DOHH2 (cell line): ENCODE measurements at regions not wholly inside any gene's neighbourhood (a gene's known extent, or its start where the extent isn't known, plus 50 kb on each side); places are given as distances from the start of the nearest gene placed in this dataset.

Experiments used
- H3F3A ChIP-seq: fragments of 200-600 bp; sonication (generic), shearing (Covaris generic); 2 replicates; pipeline ENCODE4 v1.6.0; 2016; ENCODE audit warnings: antibody characterized with exemption, mild to moderate bottlenecking; ENCODE audit not compliant: control insufficient read depth, insufficient read depth
- H3K27ac ChIP-seq: fragments of 200-600 bp; sonication (generic); 2 replicates; pipeline ENCODE4 v1.5.1; 2014; ENCODE audit warnings: low read depth, mild to moderate bottlenecking, low read length, moderate library complexity
- H3K27me3 ChIP-seq: fragments of 200-600 bp; sonication (generic); 2 replicates; pipeline ENCODE4 v1.6.1; 2014; ENCODE audit warnings: mild to moderate bottlenecking, low read length, mixed read lengths; ENCODE audit not compliant: control insufficient read depth
- H3K36me3 ChIP-seq: fragments of 200-600 bp; sonication (generic); 2 replicates; pipeline ENCODE4 v1.6.1; 2014; ENCODE audit warnings: mild to moderate bottlenecking, low read length, moderate library complexity, mixed read lengths; ENCODE audit not compliant: control insufficient read depth
- H3K4me1 ChIP-seq: fragments of 200-600 bp; sonication (generic); 2 replicates; pipeline ENCODE4 v1.6.1; 2014; ENCODE audit warnings: mild to moderate bottlenecking, low read length, mixed read lengths; ENCODE audit not compliant: control insufficient read depth
- H3K4me2 ChIP-seq: fragments of 200-600 bp; sonication (generic); 2 replicates; pipeline ENCODE4 v1.6.0; 2014; ENCODE audit warnings: mild to moderate bottlenecking, low read length, moderate library complexity
- H3K4me3 ChIP-seq: fragments of 200-600 bp; sonication (generic); 2 replicates; pipeline ENCODE4 v1.5.1; 2014; ENCODE audit warnings: mild to moderate bottlenecking, low read length, mixed read lengths
- H3K79me2 ChIP-seq: fragments of 200-600 bp; sonication (generic); 2 replicates; pipeline ENCODE4 v1.6.1; 2014; ENCODE audit warnings: mild to moderate bottlenecking, low read length, mixed read lengths; ENCODE audit not compliant: control insufficient read depth
- H3K9me2 ChIP-seq: fragments of 200-600 bp; sonication (generic); replicated peaks from 2 replicates; pipeline ENCODE4 v1.6.1; 2014; ENCODE audit warnings: mild to moderate bottlenecking, low read length, mixed read lengths; ENCODE audit not compliant: control insufficient read depth
- H3K9me3 ChIP-seq: fragments of 200-600 bp; sonication (generic); 2 replicates; pipeline ENCODE4 v1.6.1; 2014; ENCODE audit warnings: antibody characterized with exemption, low read length, mixed read lengths; ENCODE audit not compliant: control insufficient read depth, insufficient read depth
- H4K20me1 ChIP-seq: fragments of 200-600 bp; sonication (generic); 2 replicates; pipeline ENCODE4 v1.6.0; 2014; ENCODE audit warnings: low read depth, mild to moderate bottlenecking, antibody characterized with exemption, low read length, moderate library complexity; ENCODE audit not compliant: control insufficient read depth, insufficient read depth
- CTCF ChIP-seq: fragments of 200-600 bp; sonication (generic); IDR thresholded peaks from one replicate; pipeline ENCODE4 v1.5.1; 2014; ENCODE audit warnings: antibody characterized with exemption, mild to moderate bottlenecking, low read depth, low read length; ENCODE audit not compliant: poor library complexity, severe bottlenecking
- EZH2phosphoT487 ChIP-seq: fragments of 200-600 bp; sonication (generic); IDR thresholded peaks from 2 replicates; pipeline ENCODE4 v1.6.1; 2017; ENCODE audit warnings: borderline replicate concordance, mild to moderate bottlenecking, antibody characterized with exemption, low read length, moderate library complexity, mixed read lengths

- Histone ChIP-seq H3K79me2 (no peaks in the 10 kb centered on the region), H3K36me3 (no peaks in the 10 kb centered on the region), H3K4me2 (peak overlapping the region; percentile 67), H3K9me3 (no peaks in the 10 kb centered on the region), H3K27ac (no peak overlapping the region), H4K20me1 (no peaks in the 10 kb centered on the region), H3K4me3 (peak overlapping the region; percentile 65), H3K9me2 (no peaks in the 10 kb centered on the region), H3F3A (no peaks in the 10 kb centered on the region), H3K4me1 (peaks cover 6% of the 10 kb centered on the region), H3K27me3 (peaks cover 24% of the 10 kb centered on the region)
- TF ChIP-seq CTCF (peak; percentile 1), EZH2phosphoT487 (no peak)
Measured at GRCh38 chr20:2207770-2208097, 88.1 kb upstream of the TGM3 start.

- H4K20me1 ChIP-seq = no peaks in the 10 kb centered on the region
- no peaks in the 10 kb centered on the region for H3K9me3 ChIP-seq
- H3K27me3 ChIP-seq = peaks cover 25% of the 10 kb centered on the region
- H3K36me3 ChIP-seq = no peaks in the 10 kb centered on the region
- no peaks in the 10 kb centered on the region for H3K9me2 ChIP-seq
- no peaks in the 10 kb centered on the region for H3K79me2 ChIP-seq
- no peak overlapping the region for H3K4me3 ChIP-seq
- H3K27ac ChIP-seq = no peak overlapping the region
- H3F3A ChIP-seq = no peaks in the 10 kb centered on the region
- H3K4me2 ChIP-seq = no peak overlapping the region
- peaks cover 6% of the 10 kb centered on the region for H3K4me1 ChIP-seq
- no peak for TF ChIP-seq EZH2phosphoT487
- TF ChIP-seq CTCF = no peak
Measured at GRCh38 chr20:2208897-2209296, 86.9 kb upstream of the TGM3 start.

GRCh38 chr20:2210646-2211552 is 84.9 kb upstream of the TGM3 start:
- no peaks in the 10 kb centered on the region for H3K9me2 ChIP-seq
- no peak overlapping the region for H3K27ac ChIP-seq
- H3K36me3 ChIP-seq = no peaks in the 10 kb centered on the region
- H3K4me2 ChIP-seq = no peak overlapping the region
- peaks cover 6% of the 10 kb centered on the region for H3K4me1 ChIP-seq
- no peak for TF ChIP-seq EZH2phosphoT487
- TF ChIP-seq CTCF = no peak
- no peaks in the 10 kb centered on the region for H3F3A ChIP-seq
- no peak overlapping the region for H3K4me3 ChIP-seq
- H3K27me3 ChIP-seq = peaks cover 25% of the 10 kb centered on the region
- no peaks in the 10 kb centered on the region for H3K9me3 ChIP-seq
- H4K20me1 ChIP-seq = no peaks in the 10 kb centered on the region
- H3K79me2 ChIP-seq = no peaks in the 10 kb centered on the region
